ENCODE measurements at regions not wholly inside any gene's neighbourhood (a gene's known extent, or its start where the extent isn't known, plus 50 kb on each side); places are given as distances from the start of the nearest gene placed in this dataset.

DNA sequence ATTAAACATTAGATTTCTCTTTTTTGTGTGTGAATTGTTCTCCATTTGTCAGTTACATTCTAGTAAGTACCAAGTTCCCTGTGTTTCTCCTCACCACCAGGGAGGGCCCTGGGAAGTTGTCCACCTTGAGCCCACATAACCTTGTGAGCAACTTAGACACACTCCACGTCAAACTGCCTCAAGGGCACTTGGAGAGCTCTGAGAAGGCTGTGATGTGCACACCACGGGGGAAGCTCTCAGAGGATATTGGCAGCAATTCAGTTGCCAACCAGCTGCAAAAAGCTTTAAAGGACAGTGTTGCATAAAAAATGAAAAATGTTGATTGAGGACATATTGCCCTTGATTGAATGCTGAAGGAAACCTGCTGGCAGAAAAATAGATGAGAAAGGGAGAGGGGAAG lies 743.6 kb downstream of the RNF144A start:
- no peak overlapping the region for H3K4me3 ChIP-seq
- H3K36me3 ChIP-seq = no peaks in the 10 kb centered on the region
- H3K27me3 ChIP-seq = peaks cover 0 to 4% (median 0%) of the 10 kb centered on the region in 4 donors
- intact Hi-C loops (cut with DNase I) = no loop called here
- no peak for DNase-seq
- H3K27ac ChIP-seq = no peak overlapping the region
- no peaks in the 10 kb centered on the region for H3K9me3 ChIP-seq
- WGBS, 2 donors = 43 to 67% methylated on average over 1 of the region's 2 CpGs
- TF ChIP-seq POLR2A (IDR thresholded peaks at IDR 0.05) = no peak
- TF ChIP-seq, protein P1, sequence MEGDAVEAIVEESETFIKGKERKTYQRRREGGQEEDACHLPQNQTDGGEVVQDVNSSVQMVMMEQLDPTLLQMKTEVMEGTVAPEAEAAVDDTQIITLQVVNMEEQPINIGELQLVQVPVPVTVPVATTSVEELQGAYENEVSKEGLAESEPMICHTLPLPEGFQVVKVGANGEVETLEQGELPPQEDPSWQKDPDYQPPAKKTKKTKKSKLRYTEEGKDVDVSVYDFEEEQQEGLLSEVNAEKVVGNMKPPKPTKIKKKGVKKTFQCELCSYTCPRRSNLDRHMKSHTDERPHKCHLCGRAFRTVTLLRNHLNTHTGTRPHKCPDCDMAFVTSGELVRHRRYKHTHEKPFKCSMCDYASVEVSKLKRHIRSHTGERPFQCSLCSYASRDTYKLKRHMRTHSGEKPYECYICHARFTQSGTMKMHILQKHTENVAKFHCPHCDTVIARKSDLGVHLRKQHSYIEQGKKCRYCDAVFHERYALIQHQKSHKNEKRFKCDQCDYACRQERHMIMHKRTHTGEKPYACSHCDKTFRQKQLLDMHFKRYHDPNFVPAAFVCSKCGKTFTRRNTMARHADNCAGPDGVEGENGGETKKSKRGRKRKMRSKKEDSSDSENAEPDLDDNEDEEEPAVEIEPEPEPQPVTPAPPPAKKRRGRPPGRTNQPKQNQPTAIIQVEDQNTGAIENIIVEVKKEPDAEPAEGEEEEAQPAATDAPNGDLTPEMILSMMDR (IDR thresholded peaks at IDR 0.05) = no peak
- H3K4me1 ChIP-seq = no peaks in the 10 kb centered on the region

DNA sequence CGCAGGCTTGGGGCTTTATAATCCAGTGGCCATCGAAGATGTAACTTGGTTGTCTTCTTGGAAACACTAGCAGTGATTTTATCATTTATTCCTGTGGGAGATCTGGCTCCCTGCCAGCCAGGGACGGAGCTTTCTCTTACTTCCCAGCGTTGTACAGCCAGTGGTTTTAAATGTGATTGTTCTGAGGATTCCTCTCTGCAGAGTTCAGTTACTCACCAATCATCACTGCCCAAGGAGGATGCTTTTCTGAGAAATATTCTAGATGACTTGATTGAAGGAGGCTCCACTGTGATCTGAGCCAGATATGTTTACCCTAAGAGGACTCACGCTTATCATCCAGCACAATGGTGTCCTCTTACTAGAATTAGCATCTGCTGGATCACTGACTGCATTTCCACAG lies 744.3 kb downstream of the RNF144A start:
- H3K27me3 ChIP-seq = peaks cover 0 to 4% (median 0%) of the 10 kb centered on the region in 4 donors
- H3K27ac ChIP-seq = no peak overlapping the region
- DNase-seq = no peak
- no peaks in the 10 kb centered on the region for H3K4me1 ChIP-seq
- WGBS, 2 donors = 30 to 50% methylated on average over 5 of the region's 5 CpGs
- no peak overlapping the region for H3K4me3 ChIP-seq
- TF ChIP-seq, protein P1 (IDR thresholded peaks at IDR 0.05) = no peak
- TF ChIP-seq POLR2A (IDR thresholded peaks at IDR 0.05) = no peak
- no peaks in the 10 kb centered on the region for H3K36me3 ChIP-seq
- no peaks in the 10 kb centered on the region for H3K9me3 ChIP-seq
- intact Hi-C loops (cut with DNase I) = no loop called here

DNA sequence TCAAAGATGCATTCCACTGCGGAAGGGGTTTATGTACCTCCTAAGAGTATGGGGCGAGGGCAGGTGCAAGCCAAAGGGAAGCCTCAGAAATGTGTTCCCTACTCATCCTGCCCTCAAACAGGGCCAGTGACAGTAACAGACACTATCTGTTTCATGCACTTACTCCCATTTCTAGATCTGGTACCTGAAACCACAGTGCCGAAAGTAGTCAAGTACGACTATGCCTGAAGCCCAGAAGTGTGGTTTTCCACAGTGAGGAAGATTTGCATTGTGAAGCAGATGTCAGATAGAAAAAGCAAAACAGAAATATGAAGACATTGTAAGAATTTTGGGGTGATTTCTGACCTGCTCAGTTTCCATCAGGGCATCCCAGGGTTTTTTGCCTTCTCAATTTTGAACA lies 748.7 kb downstream of the RNF144A start:
- no peak overlapping the region for H3K4me3 ChIP-seq
- no peaks in the 10 kb centered on the region for H3K9me3 ChIP-seq
- no peak for DNase-seq
- H3K27me3 ChIP-seq = no peaks in the 10 kb centered on the region
- TF ChIP-seq, protein P1 (IDR thresholded peaks at IDR 0.05) = no peak
- no peak for TF ChIP-seq POLR2A (IDR thresholded peaks at IDR 0.05)
- WGBS, 2 donors = 87 to 90% methylated on average over 4 of the region's 4 CpGs
- intact Hi-C loops (cut with DNase I) = no loop called here
- no peak overlapping the region for H3K27ac ChIP-seq
- no peaks in the 10 kb centered on the region for H3K4me1 ChIP-seq
- H3K36me3 ChIP-seq = no peaks in the 10 kb centered on the region

DNA sequence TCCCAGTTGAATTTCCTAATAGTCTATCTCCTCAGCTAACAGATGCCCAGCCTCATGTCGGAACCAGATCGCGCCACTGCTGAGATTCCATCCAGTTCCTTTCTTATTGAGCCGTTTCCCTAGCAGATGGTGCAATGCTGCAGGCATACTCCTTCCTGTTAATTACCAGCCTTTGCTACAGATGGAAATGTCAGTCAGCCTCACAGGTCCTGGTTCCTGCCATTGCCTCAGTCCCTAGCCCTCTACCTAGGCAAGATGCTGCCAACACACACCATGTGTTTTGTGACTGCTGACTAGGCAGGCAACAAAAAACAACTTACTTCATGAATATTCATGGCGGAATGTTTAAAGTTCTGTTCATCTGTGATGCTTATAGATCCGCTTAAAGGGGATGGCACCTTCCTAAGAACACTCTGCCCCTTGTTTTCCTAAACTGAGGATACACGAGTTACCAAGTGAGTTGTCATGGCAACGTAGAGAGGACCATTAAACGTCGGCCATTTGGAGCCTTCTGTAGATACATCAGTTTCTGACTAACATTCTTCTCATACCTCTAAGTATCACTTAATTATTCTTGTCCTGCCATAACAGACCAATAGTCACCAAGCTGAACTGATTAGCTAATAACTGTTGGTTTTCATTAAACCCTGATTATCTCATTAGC lies 749.5 kb downstream of the RNF144A start:
- no peak for DNase-seq
- Histone ChIP-seq H3K9me3 (no peaks in the 10 kb centered on the region), H3K4me1 (no peaks in the 10 kb centered on the region), H3K4me3 (no peak overlapping the region), H3K27me3 (no peaks in the 10 kb centered on the region), H3K27ac (no peak overlapping the region), H3K36me3 (no peaks in the 10 kb centered on the region)
- intact Hi-C loops (cut with DNase I) = no loop called here
- WGBS, 2 donors = 74 to 82% methylated on average over 10 of the region's 10 CpGs
- no peak for TF ChIP-seq POLR2A (IDR thresholded peaks at IDR 0.05)
- TF ChIP-seq, protein P1 (IDR thresholded peaks at IDR 0.05) = no peak

DNA sequence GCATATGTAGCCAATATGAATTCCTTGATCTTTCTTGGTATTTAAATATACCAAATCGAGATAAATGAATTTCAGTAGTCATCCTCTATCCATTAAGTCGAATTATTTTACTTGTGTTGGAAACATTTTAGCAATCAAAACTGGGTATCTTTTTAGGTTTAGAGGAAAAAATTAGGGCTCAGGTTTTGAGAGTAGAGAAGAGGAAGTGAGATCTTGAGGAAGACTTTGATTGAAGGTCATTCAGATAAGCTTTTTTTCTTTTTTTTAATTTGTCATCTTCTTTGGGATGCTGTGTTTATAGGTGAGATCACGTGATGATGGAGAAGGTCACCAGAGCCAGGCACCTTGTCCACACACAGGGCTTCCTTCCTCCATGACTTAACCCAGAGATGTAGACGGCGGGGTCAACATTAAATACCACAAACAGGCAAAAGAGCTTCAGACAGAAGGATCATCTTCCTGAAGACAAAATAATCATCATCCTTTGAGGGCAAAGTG lies 750.1 kb downstream of the RNF144A start:
- H3K9me3 ChIP-seq = no peaks in the 10 kb centered on the region
- intact Hi-C loops (cut with DNase I) = no loop called here
- no peak overlapping the region for H3K27ac ChIP-seq
- DNase-seq = no peak
- TF ChIP-seq, protein P1 (IDR thresholded peaks at IDR 0.05) = no peak
- TF ChIP-seq POLR2A (IDR thresholded peaks at IDR 0.05) = no peak
- H3K4me1 ChIP-seq = no peaks in the 10 kb centered on the region
- no peaks in the 10 kb centered on the region for H3K36me3 ChIP-seq
- WGBS, 2 donors = 79 to 81% methylated on average over 5 of the region's 5 CpGs
- no peaks in the 10 kb centered on the region for H3K27me3 ChIP-seq
- no peak overlapping the region for H3K4me3 ChIP-seq
